Endothelial cell of umbilical vein (primary cell): ENCODE measurements at regions not wholly inside any gene's neighbourhood (a gene's known extent, or its start where the extent isn't known, plus 50 kb on each side); places are given as distances from the start of the nearest gene placed in this dataset.

Experiments
- BruUV-seq: library from RNA; stranded (reverse); fragments of 400-500 nt; replicated peaks from 2 replicates; lab custom pipeline; 2021; lab: Mats Ljungman, UMichigan
- CTCF ChIA-PET: fragments of 300-600, 350-600 bp; sonication (Branson Sonifier 250); formaldehyde crosslinking; loops from one replicate; lab custom pipeline; 2021; ENCODE audit warnings: antibody characterized with exemption, inconsistent platforms; lab: Charles Lee
- POLR2A ChIA-PET: fragments of 300-600, 350-600 bp; sonication (Branson Sonifier 250); formaldehyde crosslinking; loops from one replicate; lab custom pipeline; 2021; ENCODE audit warnings: antibody characterized with exemption, inconsistent platforms; lab: Charles Lee
- DNase-seq: peaks from one replicate; pipeline ENCODE4 v3.0.0-alpha.2; 2011; ENCODE audit warnings: low read depth, low spot score
- FAIRE-seq: peaks from 2 replicates; lab custom pipeline; 2011; peaks lifted over from hg19 to GRCh38; lab: Jason Lieb, UNC
- H2AFZ ChIP-seq: 2 replicates; pipeline ENCODE4 v1.6.0; 2012; ENCODE audit warnings: low read depth, low read length, control low read depth, inconsistent platforms
- H3K27ac ChIP-seq: 2 replicates; pipeline ENCODE4 v1.5.1; 2011; ENCODE audit warnings: low read depth, mild to moderate bottlenecking, control low read depth, low read length, moderate library complexity; ENCODE audit not compliant: insufficient read depth
- H3K27me3 ChIP-seq, 2 experiments: 2 replicates each; pipeline versions ENCODE4 v1.6.0 to v1.6.1; 2011; ENCODE audit warnings: low read length in 2 of 2, mixed read lengths in 1 of 2; ENCODE audit not compliant: control insufficient read depth in 2 of 2, insufficient read depth in 2 of 2
- H3K36me3 ChIP-seq, 2 experiments: 2 replicates in 1 of 2; 3 replicates in 1 of 2; pipeline ENCODE4 v1.5.1; 2011; ENCODE audit warnings: low read length in 2 of 2, mild to moderate bottlenecking in 1 of 2, moderate library complexity in 1 of 2; ENCODE audit not compliant: control insufficient read depth in 2 of 2, insufficient read depth in 2 of 2; ENCODE audit errors: extremely low read depth in 1 of 2
- H3K4me1 ChIP-seq: 3 replicates; pipeline ENCODE4 v1.5.1; 2011; ENCODE audit warnings: mild to moderate bottlenecking, low read length; ENCODE audit not compliant: control insufficient read depth, insufficient read depth; ENCODE audit errors: extremely low read depth
- H3K4me2 ChIP-seq: 2 replicates; pipeline ENCODE4 v1.6.1; 2011; ENCODE audit warnings: low read length, control low read depth, mixed read lengths; ENCODE audit not compliant: insufficient read depth
- H3K4me3 ChIP-seq, 3 experiments: fragments of 200-600 bp in 1 of 3; sonication (generic), shearing (Covaris generic) in 1 of 3; replicated peaks in 1 of 3; 2 replicates each; pipeline ENCODE4 v1.5.1; 2011 to 2016; ENCODE audit warnings: control low read depth in 3 of 3, low read length in 3 of 3, mild to moderate bottlenecking in 2 of 3, inconsistent platforms in 1 of 3, low read depth in 1 of 3, moderate library complexity in 1 of 3; ENCODE audit not compliant: insufficient read depth in 1 of 3
- H3K79me2 ChIP-seq: 2 replicates; pipeline ENCODE4 v1.6.0; 2012; ENCODE audit warnings: low read length, inconsistent platforms; ENCODE audit not compliant: control insufficient read depth, insufficient read depth
- H3K9ac ChIP-seq: replicated peaks from 2 replicates; pipeline ENCODE3; 2011; ENCODE audit warnings: low read length, control low read depth; ENCODE audit not compliant: insufficient read depth; ENCODE audit errors: extremely low read depth
- H3K9me1 ChIP-seq: replicated peaks from 3 replicates; pipeline ENCODE4 v1.6.0; 2011; ENCODE audit warnings: mild to moderate bottlenecking, low read length; ENCODE audit not compliant: control insufficient read depth, insufficient read depth; ENCODE audit errors: extremely low read depth
- H3K9me3 ChIP-seq: replicated peaks from 2 replicates; pipeline ENCODE4 v1.5.1; 2012; ENCODE audit warnings: low read length, inconsistent platforms; ENCODE audit not compliant: control insufficient read depth, insufficient read depth
- H4K20me1 ChIP-seq: replicated peaks from 2 replicates; pipeline ENCODE3; 2011; ENCODE audit warnings: mild to moderate bottlenecking, low read length; ENCODE audit not compliant: control insufficient read depth, insufficient read depth; ENCODE audit errors: extremely low read depth
- CTCF ChIP-seq, 2 donors: IDR thresholded peaks; 1 replicate in 1 of 2; 2 replicates in 1 of 2; pipeline ENCODE4 v1.5.1; 2011; ENCODE audit warnings: low read length in 2 of 2, mild to moderate bottlenecking in 2 of 2, moderate library complexity in 2 of 2, control low read depth in 1 of 2, inconsistent platforms in 1 of 2, low read depth in 1 of 2; ENCODE audit not compliant: insufficient read depth in 1 of 2; ENCODE audit errors: extremely low read depth in 1 of 2
- EZH2 ChIP-seq: IDR thresholded peaks from 2 replicates; pipeline ENCODE4 v1.6.1; 2012; ENCODE audit warnings: borderline replicate concordance, low read depth, mild to moderate bottlenecking, moderate library complexity, low read length, inconsistent platforms; ENCODE audit not compliant: severe bottlenecking
- FOS ChIP-seq: IDR thresholded peaks from 2 replicates; pipeline ENCODE4 v1.6.1; 2011; ENCODE audit warnings: mild to moderate bottlenecking, low read length, moderate library complexity, borderline replicate concordance; ENCODE audit not compliant: insufficient read depth
- GATA2 ChIP-seq: IDR thresholded peaks from 2 replicates; pipeline ENCODE4 v1.7.0; 2011; ENCODE audit warnings: low read depth, mild to moderate bottlenecking, moderate library complexity, mixed read lengths, low read length; ENCODE audit not compliant: insufficient read length, insufficient read depth
- JUN ChIP-seq: IDR thresholded peaks from 2 replicates; pipeline ENCODE4 v1.6.1; 2011; ENCODE audit warnings: borderline replicate concordance, low read depth; ENCODE audit not compliant: insufficient read length, insufficient read depth
- MAX ChIP-seq: IDR thresholded peaks from 2 replicates; pipeline ENCODE4 v1.6.1; 2011; ENCODE audit not compliant: insufficient read depth, insufficient read length
- MYC ChIP-seq: IDR thresholded peaks from one replicate; pipeline ENCODE4 v1.6.1; 2011; ENCODE audit warnings: mild to moderate bottlenecking, low read depth, low read length
- POLR2A ChIP-seq: IDR thresholded peaks from 2 replicates; pipeline ENCODE4 v1.6.1; 2012; ENCODE audit warnings: low read depth, mild to moderate bottlenecking, control low read depth, low read length
- POLR2AphosphoS5 ChIP-seq: IDR thresholded peaks from 2 replicates; pipeline ENCODE4 v1.6.1; 2012; ENCODE audit warnings: low read depth, mild to moderate bottlenecking, control low read depth, low read length, moderate library complexity; ENCODE audit not compliant: insufficient read depth
- dilution Hi-C: fragments of 300-500 bp; cut with MboI; formaldehyde crosslinking; loops from one replicate; pipeline ENCODE4 v1.15.0; 2019; ENCODE audit warnings: low sequenced_read_pairs; ENCODE audit not compliant: extremely low pct_ligation_motif_present
- intact Hi-C: fragments of 100-400 bp; cut with micrococcal nuclease; formaldehyde crosslinking; loops from one replicate; pipeline ENCODE4 v1.10.0; 2022

DNA sequence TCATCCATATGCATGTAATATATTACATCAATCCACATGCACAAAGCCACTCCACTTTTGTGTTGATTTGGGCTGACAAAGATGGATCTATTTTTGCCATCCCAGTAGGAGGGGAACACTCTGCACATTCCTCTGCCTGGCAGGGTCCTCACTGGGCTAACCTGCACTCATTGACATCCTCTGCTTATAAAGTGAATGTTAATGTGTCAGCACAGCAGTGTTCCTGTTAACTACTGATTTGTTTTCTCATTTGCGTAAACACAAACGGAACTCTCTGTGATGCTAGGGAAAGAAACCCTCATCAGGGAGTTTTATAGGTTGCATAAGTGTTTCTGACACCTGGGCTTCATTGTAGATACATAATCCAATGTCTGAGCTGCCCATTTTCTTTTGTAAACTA, 826.0 kb downstream of the RAB28 start:
- BruUV-seq, result no TSS peak
- CTCF ChIA-PET, result no interaction called here

More for the DNA sequence above, 826.0 kb downstream of the RAB28 start:
- H3K79me2 ChIP-seq, result no peaks in the 10 kb centered on the region
- H4K20me1 ChIP-seq, result no peaks in the 10 kb centered on the region
- H3K4me3 ChIP-seq, result no peak overlapping the region
- H3K27ac ChIP-seq, result no peak overlapping the region
- dilution Hi-C loops, result no loop called here
- H3K9ac ChIP-seq, result no peak overlapping the region
- POLR2A ChIA-PET, result no interaction called here
- no peaks in the 10 kb centered on the region for H3K9me1 ChIP-seq
- intact Hi-C loops, result no loop called here
- no peak overlapping the region for H3K4me2 ChIP-seq
- no peak for FAIRE-seq
- no peaks in the 10 kb centered on the region for H3K9me3 ChIP-seq
- H3K27me3 ChIP-seq, result no peaks in the 10 kb centered on the region
- no peaks in the 10 kb centered on the region for H3K4me1 ChIP-seq
- no peak for TF ChIP-seq JUN
- TF ChIP-seq FOS, result no peak
- TF ChIP-seq CTCF (IDR thresholded peaks at IDR 0.05; ENCODE audit: extremely low read depth in 1 of 2, insufficient read depth in 1 of 2, low read depth in 1 of 2, low read length in 2 of 2), result no peak
- TF ChIP-seq GATA2, result no peak
- no peak for TF ChIP-seq MYC
- TF ChIP-seq POLR2A, result no peak
- no peak for TF ChIP-seq MAX
- TF ChIP-seq POLR2AphosphoS5, result no peak
- TF ChIP-seq EZH2, result no peak
- no peak for DNase-seq
- H3K36me3 ChIP-seq, result no peaks in the 10 kb centered on the region
- no peak overlapping the region for H2AFZ ChIP-seq
